ENCODE measurements at regions not wholly inside any gene's neighbourhood (a gene's known extent, or its start where the extent isn't known, plus 50 kb on each side); places are given as distances from the start of the nearest gene placed in this dataset.

GRCh38 chr12:5213990-5214389, 170.3 kb downstream of the KCNA5 start:
- no peak for TF ChIP-seq GATA2 (IDR thresholded peaks at IDR 0.05; ENCODE audit: low read depth, low read length)
- TF ChIP-seq GATA3 (IDR thresholded peaks at IDR 0.05; ENCODE audit: low read depth, low read length), result no peak
